Heart right ventricle (tissue), 16 donors: ENCODE measurements at regions not wholly inside any gene's neighbourhood (a gene's known extent, or its start where the extent isn't known, plus 50 kb on each side); places are given as distances from the start of the nearest gene placed in this dataset.

Source experiments
- ATAC-seq, 8 donors: fragments of 200-7000 bp; cut with Tn5 transposase; one replicate each; pipeline ENCODE4 v1.9.1; 2020; ENCODE audit warnings: mild to moderate bottlenecking in 8 of 8, moderate library complexity in 8 of 8, moderate number of reproducible peaks in 1 of 8
- DNase-seq, 2 donors: peaks; one replicate each; pipeline ENCODE4 v3.0.0-alpha.2; 2020
- H3K27ac ChIP-seq, 10 donors: fragments of 200-600 bp; sonication (generic) in 2 of 10; one replicate each; pipeline versions ENCODE4 v1.5.0 to v1.8.0; 2020 to 2022; ENCODE audit warnings: mild to moderate bottlenecking in 3 of 10
- H3K27me3 ChIP-seq, 7 donors: fragments of 200-600 bp; one replicate each; pipeline ENCODE4 v1.8.0; 2021 to 2022; ENCODE audit warnings: mild to moderate bottlenecking in 2 of 7
- H3K36me3 ChIP-seq, 9 donors: fragments of 200-600 bp; sonication (generic) in 1 of 9; one replicate each; pipeline versions ENCODE4 v1.5.0 to v1.8.0; 2020 to 2022; ENCODE audit warnings: mild to moderate bottlenecking in 2 of 9
- H3K4me1 ChIP-seq, 9 donors: fragments of 200-600 bp; sonication (generic) in 1 of 9; one replicate each; pipeline versions ENCODE4 v1.5.0 to v1.8.0; 2020 to 2022; ENCODE audit warnings: mild to moderate bottlenecking in 4 of 9
- H3K4me3 ChIP-seq, 10 donors: fragments of 200-600 bp; sonication (generic) in 2 of 10; one replicate each; pipeline versions ENCODE4 v1.5.0 to v1.8.0; 2020 to 2022; ENCODE audit warnings: mild to moderate bottlenecking in 7 of 10, moderate library complexity in 2 of 10
- H3K9me3 ChIP-seq, 11 donors: fragments of 200-600 bp in 10 of 11; sonication (generic) in 2 of 11; one replicate each; pipeline versions ENCODE4 v1.5.0 to v1.8.0; 2013 to 2022; ENCODE audit warnings: mild to moderate bottlenecking in 2 of 11, control low read depth in 1 of 11, moderate library complexity in 1 of 11
- WGBS, 2 donors: extraction: QIAGEN DNeasy Blood & Tissue Kit; methylation state at CpG; one replicate each; pipeline ENCODE4 v1.1.7; 2013; ENCODE audit warnings: inconsistent platforms in 1 of 2; 5-methylcytosine and 5-hydroxymethylcytosine counted together
- intact Hi-C, 10 donors: fragments of 100-400 bp; cut with DNase I; formaldehyde crosslinking; loops; one replicate each; pipeline versions ENCODE4 v1.11.1 to v1.14.2; 2022
- TF ChIP-seq, protein P1 (sequence below), 9 donors: fragments of 200-600 bp; sonication (generic) in 2 of 9; IDR thresholded peaks; one replicate each; pipeline versions ENCODE4 v1.5.0 to v1.8.0; 2021 to 2022; ENCODE audit warnings: antibody characterized with exemption in 9 of 9, mild to moderate bottlenecking in 5 of 9, moderate library complexity in 1 of 9
- donor health status: Arrhythmogenic right ventricular cardiomyopathy.
- donor health status: ischemic (EF 13 %, LVEDD 7.1; RV severe dilation, severe dysfunction).
- donor health status: healthy with polysubstance abuse.
- donor health status: DM: no; HTN: yes; CAD: no.
- donor health status: DM: no; HTN: no; CAD: no.
- donor health status: ischemic (EF 25% LVEDD 6.9; RV normal size, moderate dysfunction).
- donor health status: ischemic (EF 25% LVEDD 5.7; RV mildly dilated, moderate dysfunction).
- donor health status: healthy.
- donor health status: DM: yes; HTN: yes; CAD: no.
- donor health status: Ischemic cardiomyopathy.
- donor health status: ischemic (EF 35%, LVEDD 5.7; RV mildly dilated, moderate dysfunction).
- donor health status: nonischemic (EF 11% LVEDD 7.7; RV severe dilation, severe dysfunction).
- donor health status: DM: yes; HTN: yes; CAD: no.
- donor health status: PGD.
- donor health status: ischemic (EF 29% LVEDD 5.4; RV normal size, mild dysfunction).
- donor health status: nonischemic (EF 23%, LVEDD 6.1; RV moderate dilation, normal function).

DNA sequence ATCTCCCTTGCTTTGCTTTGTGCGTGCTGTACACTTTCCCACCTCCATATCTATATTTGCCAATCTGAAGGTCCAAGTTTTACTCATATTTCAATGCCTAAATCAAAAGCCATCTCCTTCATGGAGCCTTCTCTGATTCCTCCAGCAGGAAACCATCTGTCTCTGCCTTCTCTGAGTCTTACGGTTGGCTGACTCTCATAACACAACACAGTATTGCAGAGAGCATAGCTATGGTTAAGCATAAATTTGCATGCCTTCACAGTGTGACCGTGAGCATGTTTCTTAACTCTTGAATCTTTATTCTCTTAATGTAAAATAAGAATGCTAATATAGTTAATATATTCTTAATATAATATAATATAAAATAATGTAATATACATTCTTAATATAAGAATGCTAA, 136.8 kb upstream of the PPP2R2B start:
- H3K9me3 ChIP-seq = no peaks in the 10 kb centered on the region
- H3K36me3 ChIP-seq = no peaks in the 10 kb centered on the region
- peaks cover 0 to 11% (median 0%) of the 10 kb centered on the region in 7 donors for H3K27me3 ChIP-seq
- TF ChIP-seq, protein P1, sequence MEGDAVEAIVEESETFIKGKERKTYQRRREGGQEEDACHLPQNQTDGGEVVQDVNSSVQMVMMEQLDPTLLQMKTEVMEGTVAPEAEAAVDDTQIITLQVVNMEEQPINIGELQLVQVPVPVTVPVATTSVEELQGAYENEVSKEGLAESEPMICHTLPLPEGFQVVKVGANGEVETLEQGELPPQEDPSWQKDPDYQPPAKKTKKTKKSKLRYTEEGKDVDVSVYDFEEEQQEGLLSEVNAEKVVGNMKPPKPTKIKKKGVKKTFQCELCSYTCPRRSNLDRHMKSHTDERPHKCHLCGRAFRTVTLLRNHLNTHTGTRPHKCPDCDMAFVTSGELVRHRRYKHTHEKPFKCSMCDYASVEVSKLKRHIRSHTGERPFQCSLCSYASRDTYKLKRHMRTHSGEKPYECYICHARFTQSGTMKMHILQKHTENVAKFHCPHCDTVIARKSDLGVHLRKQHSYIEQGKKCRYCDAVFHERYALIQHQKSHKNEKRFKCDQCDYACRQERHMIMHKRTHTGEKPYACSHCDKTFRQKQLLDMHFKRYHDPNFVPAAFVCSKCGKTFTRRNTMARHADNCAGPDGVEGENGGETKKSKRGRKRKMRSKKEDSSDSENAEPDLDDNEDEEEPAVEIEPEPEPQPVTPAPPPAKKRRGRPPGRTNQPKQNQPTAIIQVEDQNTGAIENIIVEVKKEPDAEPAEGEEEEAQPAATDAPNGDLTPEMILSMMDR (IDR thresholded peaks at IDR 0.05) = no peak
- no peak overlapping the region for H3K4me3 ChIP-seq
- 90 to 91% methylated on average over 3 of the region's 3 CpGs for WGBS, 2 donors
- H3K27ac ChIP-seq = no peak overlapping the region
- no peak for DNase-seq
- no peak for ATAC-seq
- H3K4me1 ChIP-seq = no peaks in the 10 kb centered on the region
- intact Hi-C loops = no loop called here

DNA sequence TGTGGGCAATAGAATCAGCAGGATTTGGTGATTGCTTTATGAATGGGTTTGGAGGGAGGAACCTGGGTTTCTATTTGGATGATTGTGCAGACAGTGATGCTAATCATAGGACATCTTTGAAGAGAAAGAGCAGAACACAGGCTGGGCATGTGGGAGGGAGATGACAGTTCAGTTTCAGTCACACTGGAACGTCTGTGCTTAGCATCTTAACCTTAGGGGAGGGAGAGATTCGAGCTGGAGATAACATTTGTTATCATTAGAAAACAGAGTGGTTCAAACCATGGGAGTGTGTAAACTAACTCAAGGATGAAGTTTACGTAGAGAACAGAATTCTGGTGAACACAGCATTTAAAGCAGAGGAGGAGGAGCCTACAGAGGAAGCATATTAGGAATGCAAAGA, 138.6 kb upstream of the PPP2R2B start:
- Histone ChIP-seq H3K27ac (no peak overlapping the region), H3K27me3 (peaks cover 0 to 11% (median 0%) of the 10 kb centered on the region in 7 donors), H3K4me3 (no peak overlapping the region), H3K36me3 (no peaks in the 10 kb centered on the region), H3K4me1 (no peaks in the 10 kb centered on the region), H3K9me3 (no peaks in the 10 kb centered on the region)
- intact Hi-C loops = no loop called here
- DNase-seq (no peak), ATAC-seq (no peak)
- TF ChIP-seq, protein P1 (IDR thresholded peaks at IDR 0.05) = no peak
- 11 to 13% methylated on average over 3 of the region's 3 CpGs for WGBS, 2 donors

DNA sequence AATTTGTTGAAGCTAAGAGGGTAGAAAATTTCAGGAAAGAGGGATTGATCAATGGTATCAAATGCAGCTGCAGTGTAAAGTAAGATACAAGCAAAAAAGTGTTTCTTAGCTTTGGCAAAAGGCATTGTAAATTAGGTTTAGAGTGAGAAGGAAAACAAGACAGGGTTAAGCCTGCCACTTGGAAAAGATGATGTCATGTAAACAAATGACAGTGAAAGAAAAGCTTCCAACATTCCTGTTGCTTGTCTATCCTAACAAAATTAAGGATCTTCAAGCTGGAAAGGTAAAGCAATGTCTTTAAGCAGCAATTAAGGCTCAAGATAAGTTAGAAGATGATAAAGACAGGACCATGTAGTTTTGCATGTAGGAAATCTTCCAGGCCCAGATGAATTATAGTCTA, 139.1 kb upstream of the PPP2R2B start:
- Histone ChIP-seq H3K27me3 (peaks cover 0 to 11% (median 0%) of the 10 kb centered on the region in 7 donors), H3K9me3 (no peaks in the 10 kb centered on the region), H3K36me3 (no peaks in the 10 kb centered on the region), H3K27ac (no peak overlapping the region), H3K4me3 (no peak overlapping the region), H3K4me1 (no peaks in the 10 kb centered on the region)
- ATAC-seq (no peak), DNase-seq (no peak)
- intact Hi-C loops = no loop called here
- TF ChIP-seq, protein P1 (IDR thresholded peaks at IDR 0.05) = no peak

DNA sequence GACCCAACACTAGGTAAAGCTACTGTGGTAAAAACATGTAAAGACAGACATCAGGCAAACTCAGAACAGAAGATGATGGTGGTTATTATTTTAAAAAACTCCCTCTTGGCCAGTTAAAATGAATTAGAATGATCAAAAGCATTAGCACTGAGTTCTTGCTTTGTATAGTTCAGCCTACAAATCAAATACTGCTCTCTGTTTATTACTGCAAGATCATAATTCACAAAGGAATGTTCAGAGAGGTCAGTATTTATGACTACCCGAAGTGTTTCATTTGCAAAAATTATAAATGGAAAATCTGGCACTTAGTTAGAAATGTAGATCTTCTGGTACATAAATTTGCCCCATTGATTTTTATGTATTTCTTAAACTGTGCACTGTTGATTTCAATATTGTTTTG, 140.3 kb upstream of the PPP2R2B start:
- no peaks in the 10 kb centered on the region for H3K9me3 ChIP-seq
- TF ChIP-seq, protein P1 (IDR thresholded peaks at IDR 0.05) = no peak
- 58 to 73% methylated on average over 1 of the region's 1 CpG for WGBS, 2 donors
- intact Hi-C loops = no loop called here
- no peak for DNase-seq
- no peak for ATAC-seq
- no peak overlapping the region for H3K27ac ChIP-seq
- H3K4me3 ChIP-seq = no peak overlapping the region
- peaks cover 0 to 11% (median 0%) of the 10 kb centered on the region in 7 donors for H3K27me3 ChIP-seq
- no peaks in the 10 kb centered on the region for H3K4me1 ChIP-seq
- no peaks in the 10 kb centered on the region for H3K36me3 ChIP-seq
